ENCODE measurements at regions not wholly inside any gene's neighbourhood (a gene's known extent, or its start where the extent isn't known, plus 50 kb on each side); places are given as distances from the start of the nearest gene placed in this dataset.

DNA sequence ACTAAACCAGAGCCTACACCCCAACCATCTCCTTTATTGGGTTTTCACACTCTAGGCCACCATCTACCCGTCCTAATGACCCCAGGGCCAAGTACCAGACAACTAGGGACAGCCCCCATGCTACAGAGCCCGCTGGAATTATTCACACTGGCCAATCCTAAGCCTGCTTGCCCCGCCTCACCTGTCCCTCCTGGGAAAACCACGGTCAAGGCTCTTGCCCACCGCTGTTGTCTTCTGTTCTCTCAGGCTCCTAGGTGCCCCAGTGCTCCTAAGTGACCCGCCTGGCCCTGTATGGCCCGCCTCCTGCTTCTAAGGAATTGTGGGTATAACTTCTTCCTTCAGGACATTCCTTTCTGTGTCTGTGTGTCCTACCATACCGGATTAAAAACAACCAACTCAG, 453.4 kb downstream of the CD83 start:
- ChIA-PET POLR2A (no interaction called here), CTCF (no interaction called here)
- Mint-ChIP-seq H3K27ac (no peak overlapping the region), H3K4me1 (peaks cover 17% of the 10 kb centered on the region), H3K36me3 (peaks cover 4% of the 10 kb centered on the region; the same call in 1 of the 2 replicates), H3K9me3 (peaks cover 18% of the 10 kb centered on the region), H3K4me3 (no peak overlapping the region), H3K27me3 (ENCODE audit: low read depth) (no peaks in the 10 kb centered on the region)
- ATAC-seq = no peak
- TF ChIP-seq MXD4 (CRISPR knock-in tag; IDR thresholded peaks at IDR 0.05; ENCODE audit: borderline replicate concordance) (no peak), ZNF219 (CRISPR knock-in tag; IDR thresholded peaks at IDR 0.05; ENCODE audit: borderline replicate concordance) (no peak), JUN (CRISPR knock-in tag; IDR thresholded peaks at IDR 0.05) (no peak), IRF2 (CRISPR knock-in tag; IDR thresholded peaks at IDR 0.05; ENCODE audit: borderline replicate concordance, low read depth) (no peak), ZNF671 (CRISPR knock-in tag; IDR thresholded peaks at IDR 0.05) (no peak), HMGA2 (CRISPR knock-in tag; IDR thresholded peaks at IDR 0.05) (no peak), FOXK1 (CRISPR knock-in tag; IDR thresholded peaks at IDR 0.05) (no peak), KAT7 (CRISPR knock-in tag; IDR thresholded peaks at IDR 0.05; ENCODE audit: borderline replicate concordance) (no peak), ZNF416 (CRISPR knock-in tag; IDR thresholded peaks at IDR 0.05) (no peak), TCF7 (CRISPR knock-in tag; IDR thresholded peaks at IDR 0.05; ENCODE audit: low read depth) (no peak), TP53 (CRISPR knock-in tag; IDR thresholded peaks at IDR 0.05) (no peak), CBFB (CRISPR knock-in tag; IDR thresholded peaks at IDR 0.05; ENCODE audit: low read depth) (no peak), TEAD1 (CRISPR knock-in tag; IDR thresholded peaks at IDR 0.05) (no peak)
- TF ChIP-seq, protein P1, sequence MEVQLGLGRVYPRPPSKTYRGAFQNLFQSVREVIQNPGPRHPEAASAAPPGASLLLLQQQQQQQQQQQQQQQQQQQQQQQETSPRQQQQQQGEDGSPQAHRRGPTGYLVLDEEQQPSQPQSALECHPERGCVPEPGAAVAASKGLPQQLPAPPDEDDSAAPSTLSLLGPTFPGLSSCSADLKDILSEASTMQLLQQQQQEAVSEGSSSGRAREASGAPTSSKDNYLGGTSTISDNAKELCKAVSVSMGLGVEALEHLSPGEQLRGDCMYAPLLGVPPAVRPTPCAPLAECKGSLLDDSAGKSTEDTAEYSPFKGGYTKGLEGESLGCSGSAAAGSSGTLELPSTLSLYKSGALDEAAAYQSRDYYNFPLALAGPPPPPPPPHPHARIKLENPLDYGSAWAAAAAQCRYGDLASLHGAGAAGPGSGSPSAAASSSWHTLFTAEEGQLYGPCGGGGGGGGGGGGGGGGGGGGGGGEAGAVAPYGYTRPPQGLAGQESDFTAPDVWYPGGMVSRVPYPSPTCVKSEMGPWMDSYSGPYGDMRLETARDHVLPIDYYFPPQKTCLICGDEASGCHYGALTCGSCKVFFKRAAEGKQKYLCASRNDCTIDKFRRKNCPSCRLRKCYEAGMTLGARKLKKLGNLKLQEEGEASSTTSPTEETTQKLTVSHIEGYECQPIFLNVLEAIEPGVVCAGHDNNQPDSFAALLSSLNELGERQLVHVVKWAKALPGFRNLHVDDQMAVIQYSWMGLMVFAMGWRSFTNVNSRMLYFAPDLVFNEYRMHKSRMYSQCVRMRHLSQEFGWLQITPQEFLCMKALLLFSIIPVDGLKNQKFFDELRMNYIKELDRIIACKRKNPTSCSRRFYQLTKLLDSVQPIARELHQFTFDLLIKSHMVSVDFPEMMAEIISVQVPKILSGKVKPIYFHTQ (CRISPR knock-in tag; IDR thresholded peaks at IDR 0.05) = no peak
- TF ChIP-seq, protein P2, sequence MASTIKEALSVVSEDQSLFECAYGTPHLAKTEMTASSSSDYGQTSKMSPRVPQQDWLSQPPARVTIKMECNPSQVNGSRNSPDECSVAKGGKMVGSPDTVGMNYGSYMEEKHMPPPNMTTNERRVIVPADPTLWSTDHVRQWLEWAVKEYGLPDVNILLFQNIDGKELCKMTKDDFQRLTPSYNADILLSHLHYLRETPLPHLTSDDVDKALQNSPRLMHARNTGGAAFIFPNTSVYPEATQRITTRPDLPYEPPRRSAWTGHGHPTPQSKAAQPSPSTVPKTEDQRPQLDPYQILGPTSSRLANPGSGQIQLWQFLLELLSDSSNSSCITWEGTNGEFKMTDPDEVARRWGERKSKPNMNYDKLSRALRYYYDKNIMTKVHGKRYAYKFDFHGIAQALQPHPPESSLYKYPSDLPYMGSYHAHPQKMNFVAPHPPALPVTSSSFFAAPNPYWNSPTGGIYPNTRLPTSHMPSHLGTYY (CRISPR knock-in tag; IDR thresholded peaks at IDR 0.05) = no peak
- TF ChIP-seq, protein P3, sequence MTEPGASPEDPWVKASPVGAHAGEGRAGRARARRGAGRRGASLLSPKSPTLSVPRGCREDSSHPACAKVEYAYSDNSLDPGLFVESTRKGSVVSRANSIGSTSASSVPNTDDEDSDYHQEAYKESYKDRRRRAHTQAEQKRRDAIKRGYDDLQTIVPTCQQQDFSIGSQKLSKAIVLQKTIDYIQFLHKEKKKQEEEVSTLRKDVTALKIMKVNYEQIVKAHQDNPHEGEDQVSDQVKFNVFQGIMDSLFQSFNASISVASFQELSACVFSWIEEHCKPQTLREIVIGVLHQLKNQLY (CRISPR knock-in tag; IDR thresholded peaks at IDR 0.05) = no peak
- TF ChIP-seq, protein P4, sequence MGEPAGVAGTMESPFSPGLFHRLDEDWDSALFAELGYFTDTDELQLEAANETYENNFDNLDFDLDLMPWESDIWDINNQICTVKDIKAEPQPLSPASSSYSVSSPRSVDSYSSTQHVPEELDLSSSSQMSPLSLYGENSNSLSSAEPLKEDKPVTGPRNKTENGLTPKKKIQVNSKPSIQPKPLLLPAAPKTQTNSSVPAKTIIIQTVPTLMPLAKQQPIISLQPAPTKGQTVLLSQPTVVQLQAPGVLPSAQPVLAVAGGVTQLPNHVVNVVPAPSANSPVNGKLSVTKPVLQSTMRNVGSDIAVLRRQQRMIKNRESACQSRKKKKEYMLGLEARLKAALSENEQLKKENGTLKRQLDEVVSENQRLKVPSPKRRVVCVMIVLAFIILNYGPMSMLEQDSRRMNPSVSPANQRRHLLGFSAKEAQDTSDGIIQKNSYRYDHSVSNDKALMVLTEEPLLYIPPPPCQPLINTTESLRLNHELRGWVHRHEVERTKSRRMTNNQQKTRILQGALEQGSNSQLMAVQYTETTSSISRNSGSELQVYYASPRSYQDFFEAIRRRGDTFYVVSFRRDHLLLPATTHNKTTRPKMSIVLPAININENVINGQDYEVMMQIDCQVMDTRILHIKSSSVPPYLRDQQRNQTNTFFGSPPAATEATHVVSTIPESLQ (CRISPR knock-in tag; IDR thresholded peaks at IDR 0.05) = no peak
- TF ChIP-seq, protein P5, sequence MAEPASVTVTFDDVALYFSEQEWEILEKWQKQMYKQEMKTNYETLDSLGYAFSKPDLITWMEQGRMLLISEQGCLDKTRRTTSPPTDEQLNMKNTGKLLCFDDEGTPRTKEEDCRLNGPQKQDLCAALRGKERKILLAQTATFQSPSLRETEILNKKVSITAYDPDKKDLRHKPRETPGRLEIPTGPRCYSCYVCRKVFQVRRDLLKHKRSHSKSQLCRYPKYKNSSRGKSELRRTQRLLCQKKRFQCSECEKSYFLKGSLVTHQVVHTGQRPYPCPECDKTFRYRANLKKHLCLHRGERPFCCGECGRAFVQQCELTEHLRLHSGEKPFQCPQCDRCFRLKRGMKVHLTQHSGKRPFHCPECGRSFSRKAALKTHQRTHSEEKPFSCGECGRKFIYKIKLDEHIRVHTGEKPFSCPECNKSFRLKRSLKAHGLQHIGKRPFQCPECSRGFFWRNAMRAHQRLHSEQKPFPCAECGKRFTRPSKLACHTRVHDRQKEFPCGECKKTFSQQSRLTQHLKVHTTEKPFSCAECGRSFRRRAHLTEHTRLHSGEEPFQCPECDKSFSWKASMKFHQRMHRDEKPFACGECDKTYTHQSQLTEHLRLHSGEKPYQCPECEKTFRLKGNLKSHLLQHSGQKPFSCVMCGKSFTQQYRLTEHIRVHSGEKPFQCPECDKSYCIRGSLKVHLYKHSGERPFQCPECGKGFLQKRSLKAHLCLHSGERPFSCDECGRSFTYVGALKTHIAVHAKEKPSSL (CRISPR knock-in tag; conservative IDR thresholded peaks at IDR 0.05) = no peak
- TF ChIP-seq, protein P6, sequence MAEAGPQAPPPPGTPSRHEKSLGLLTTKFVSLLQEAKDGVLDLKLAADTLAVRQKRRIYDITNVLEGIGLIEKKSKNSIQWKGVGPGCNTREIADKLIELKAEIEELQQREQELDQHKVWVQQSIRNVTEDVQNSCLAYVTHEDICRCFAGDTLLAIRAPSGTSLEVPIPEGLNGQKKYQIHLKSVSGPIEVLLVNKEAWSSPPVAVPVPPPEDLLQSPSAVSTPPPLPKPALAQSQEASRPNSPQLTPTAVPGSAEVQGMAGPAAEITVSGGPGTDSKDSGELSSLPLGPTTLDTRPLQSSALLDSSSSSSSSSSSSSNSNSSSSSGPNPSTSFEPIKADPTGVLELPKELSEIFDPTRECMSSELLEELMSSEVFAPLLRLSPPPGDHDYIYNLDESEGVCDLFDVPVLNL (CRISPR knock-in tag; IDR thresholded peaks at IDR 0.05; ENCODE audit: borderline replicate concordance, low read depth) = no peak
- TF ChIP-seq, protein P7, sequence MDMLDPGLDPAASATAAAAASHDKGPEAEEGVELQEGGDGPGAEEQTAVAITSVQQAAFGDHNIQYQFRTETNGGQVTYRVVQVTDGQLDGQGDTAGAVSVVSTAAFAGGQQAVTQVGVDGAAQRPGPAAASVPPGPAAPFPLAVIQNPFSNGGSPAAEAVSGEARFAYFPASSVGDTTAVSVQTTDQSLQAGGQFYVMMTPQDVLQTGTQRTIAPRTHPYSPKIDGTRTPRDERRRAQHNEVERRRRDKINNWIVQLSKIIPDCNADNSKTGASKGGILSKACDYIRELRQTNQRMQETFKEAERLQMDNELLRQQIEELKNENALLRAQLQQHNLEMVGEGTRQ (CRISPR knock-in tag; IDR thresholded peaks at IDR 0.05) = no peak
- DNase-seq (ENCODE audit: low spot score) = no peak
